SU-DHL-6 (cell line): ENCODE measurements at regions not wholly inside any gene's neighbourhood (a gene's known extent, or its start where the extent isn't known, plus 50 kb on each side); places are given as distances from the start of the nearest gene placed in this dataset.

Experiments
- H2AFZ ChIP-seq: fragments of 200-600 bp; sonication (generic); 2 replicates; pipeline ENCODE4 v1.6.1; 2014; ENCODE audit warnings: low read depth, mild to moderate bottlenecking, moderate library complexity, mixed read lengths, antibody characterized with exemption, low read length; ENCODE audit not compliant: severe bottlenecking
- H3F3A ChIP-seq: fragments of 200-600 bp; shearing (Covaris generic); 2 replicates; pipeline ENCODE4 v1.6.0; 2016; ENCODE audit warnings: antibody characterized with exemption, mild to moderate bottlenecking; ENCODE audit not compliant: insufficient read depth
- H3K27ac ChIP-seq: fragments of 200-600 bp; sonication (generic); 2 replicates; pipeline ENCODE4 v1.5.1; 2016; ENCODE audit warnings: low read depth, mild to moderate bottlenecking, low read length, moderate library complexity, mixed read lengths
- H3K27me3 ChIP-seq: fragments of 200-600 bp; sonication (generic), shearing (Covaris generic); 2 replicates; pipeline ENCODE4 v1.6.0; 2014; ENCODE audit warnings: mild to moderate bottlenecking, low read length
- H3K36me3 ChIP-seq: fragments of 200-600 bp; sonication (generic); 2 replicates; pipeline ENCODE4 v1.6.1; 2014; ENCODE audit warnings: mild to moderate bottlenecking, low read length, mixed read lengths
- H3K4me2 ChIP-seq: fragments of 300-600, 200-600 bp; shearing (Covaris generic), sonication (generic); 2 replicates; pipeline ENCODE4 v1.6.0; 2014; ENCODE audit warnings: low read length, low read depth, mild to moderate bottlenecking; ENCODE audit not compliant: poor library complexity, severe bottlenecking
- H3K4me3 ChIP-seq: fragments of 200-600 bp; sonication (generic); 2 replicates; pipeline ENCODE4 v1.5.1; 2014; ENCODE audit warnings: antibody characterized with exemption, low read length, mild to moderate bottlenecking, mixed read lengths; ENCODE audit not compliant: insufficient read depth, poor library complexity, severe bottlenecking
- H3K79me2 ChIP-seq: fragments of 200-600 bp; sonication (generic); 2 replicates; pipeline ENCODE4 v1.6.1; 2014; ENCODE audit warnings: mild to moderate bottlenecking, low read length, moderate library complexity; ENCODE audit not compliant: insufficient read depth
- H3K9ac ChIP-seq: fragments of 200-600 bp; sonication (generic); 2 replicates; pipeline ENCODE4 v1.7.0; 2014; ENCODE audit warnings: mild to moderate bottlenecking, low read length
- H3K9me2 ChIP-seq: fragments of 200-600 bp; sonication (generic); replicated peaks from 2 replicates; pipeline ENCODE4 v1.6.1; 2014; ENCODE audit warnings: low read length; ENCODE audit not compliant: insufficient read depth
- H3K9me3 ChIP-seq: fragments of 200-600 bp; sonication (generic); 2 replicates; pipeline ENCODE4 v1.6.1; 2014; ENCODE audit warnings: low read length, mixed read lengths; ENCODE audit not compliant: insufficient read depth
- H4K20me1 ChIP-seq: fragments of 200-600 bp; sonication (generic); 2 replicates; pipeline ENCODE4 v1.6.1; 2014; ENCODE audit warnings: low read depth, mild to moderate bottlenecking, antibody characterized with exemption, low read length, moderate library complexity, mixed read lengths
- EZH2phosphoT487 ChIP-seq: fragments of 200-600 bp; sonication (generic), shearing (Covaris generic); conservative IDR thresholded peaks from 2 replicates; pipeline ENCODE4 v1.6.1; 2018; ENCODE audit warnings: mild to moderate bottlenecking, antibody characterized with exemption, low read length, moderate library complexity, mixed read lengths
- TF ChIP-seq, protein P1 (sequence below): fragments of 200-600 bp; sonication (generic); IDR thresholded peaks from one replicate; pipeline ENCODE4 v1.5.1; 2017; ENCODE audit warnings: antibody characterized with exemption, mild to moderate bottlenecking, low read length, moderate library complexity; ENCODE audit not compliant: insufficient read depth, poor library complexity, severe bottlenecking

DNA sequence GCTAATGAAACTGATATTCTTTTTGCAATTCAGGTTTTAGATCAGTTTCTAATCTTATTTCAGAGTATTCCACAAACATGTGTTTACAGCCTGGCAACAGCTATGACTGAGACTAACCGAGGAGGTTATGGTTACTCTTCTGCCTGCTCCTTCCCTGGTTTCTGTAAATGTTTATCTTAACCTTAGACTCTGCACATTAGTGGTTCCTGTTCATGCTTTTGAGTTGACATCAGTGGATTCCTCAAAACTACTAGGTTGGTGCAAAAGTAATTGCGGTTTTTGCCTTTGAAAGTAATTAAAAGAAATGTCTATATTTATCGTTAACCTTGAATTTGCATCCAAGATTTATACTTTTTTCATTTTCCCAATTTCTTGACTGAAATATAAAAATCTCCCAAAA, 237.0 kb upstream of the TSHZ3 start:
- Histone ChIP-seq H3K27me3 (no peaks in the 10 kb centered on the region), H3F3A (no peaks in the 10 kb centered on the region), H3K9me3 (no peaks in the 10 kb centered on the region), H3K27ac (no peak overlapping the region), H3K4me3 (no peak overlapping the region), H3K36me3 (no peaks in the 10 kb centered on the region), H2AFZ (no peak overlapping the region), H3K79me2 (no peaks in the 10 kb centered on the region), H4K20me1 (no peaks in the 10 kb centered on the region), H3K4me2 (no peak overlapping the region), H3K9me2 (no peaks in the 10 kb centered on the region), H3K9ac (no peak overlapping the region)
- TF ChIP-seq, protein P1, sequence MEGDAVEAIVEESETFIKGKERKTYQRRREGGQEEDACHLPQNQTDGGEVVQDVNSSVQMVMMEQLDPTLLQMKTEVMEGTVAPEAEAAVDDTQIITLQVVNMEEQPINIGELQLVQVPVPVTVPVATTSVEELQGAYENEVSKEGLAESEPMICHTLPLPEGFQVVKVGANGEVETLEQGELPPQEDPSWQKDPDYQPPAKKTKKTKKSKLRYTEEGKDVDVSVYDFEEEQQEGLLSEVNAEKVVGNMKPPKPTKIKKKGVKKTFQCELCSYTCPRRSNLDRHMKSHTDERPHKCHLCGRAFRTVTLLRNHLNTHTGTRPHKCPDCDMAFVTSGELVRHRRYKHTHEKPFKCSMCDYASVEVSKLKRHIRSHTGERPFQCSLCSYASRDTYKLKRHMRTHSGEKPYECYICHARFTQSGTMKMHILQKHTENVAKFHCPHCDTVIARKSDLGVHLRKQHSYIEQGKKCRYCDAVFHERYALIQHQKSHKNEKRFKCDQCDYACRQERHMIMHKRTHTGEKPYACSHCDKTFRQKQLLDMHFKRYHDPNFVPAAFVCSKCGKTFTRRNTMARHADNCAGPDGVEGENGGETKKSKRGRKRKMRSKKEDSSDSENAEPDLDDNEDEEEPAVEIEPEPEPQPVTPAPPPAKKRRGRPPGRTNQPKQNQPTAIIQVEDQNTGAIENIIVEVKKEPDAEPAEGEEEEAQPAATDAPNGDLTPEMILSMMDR: no peak
- TF ChIP-seq EZH2phosphoT487: no peak

DNA sequence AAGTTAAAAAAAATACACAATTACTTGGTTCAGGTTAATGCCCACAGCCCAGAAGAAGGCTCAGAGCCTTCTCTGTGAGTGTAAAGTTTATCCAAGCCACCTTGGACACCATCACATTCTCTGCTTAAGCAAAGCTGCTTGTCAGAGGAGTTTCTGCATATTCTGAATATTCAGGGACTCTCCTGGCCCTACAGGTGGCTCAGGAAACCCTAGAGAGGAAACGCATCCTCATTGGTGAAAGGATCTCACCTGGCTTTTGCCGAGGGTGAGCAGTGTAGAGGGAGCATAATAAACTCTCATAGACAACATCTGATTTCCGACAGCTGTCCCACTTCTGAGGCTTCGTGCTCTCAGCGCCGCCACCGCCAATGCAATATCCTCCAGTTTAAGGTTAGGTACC, 239.9 kb upstream of the TSHZ3 start:
- Histone ChIP-seq H3K79me2 (no peaks in the 10 kb centered on the region), H3K27me3 (no peaks in the 10 kb centered on the region), H4K20me1 (no peaks in the 10 kb centered on the region), H3K9me2 (no peaks in the 10 kb centered on the region), H2AFZ (no peak overlapping the region), H3K4me2 (no peak overlapping the region), H3K27ac (no peak overlapping the region), H3K9ac (no peak overlapping the region), H3K4me3 (no peak overlapping the region), H3K36me3 (no peaks in the 10 kb centered on the region), H3K9me3 (no peaks in the 10 kb centered on the region), H3F3A (no peaks in the 10 kb centered on the region)
- TF ChIP-seq EZH2phosphoT487: no peak
- TF ChIP-seq, protein P1: no peak

DNA sequence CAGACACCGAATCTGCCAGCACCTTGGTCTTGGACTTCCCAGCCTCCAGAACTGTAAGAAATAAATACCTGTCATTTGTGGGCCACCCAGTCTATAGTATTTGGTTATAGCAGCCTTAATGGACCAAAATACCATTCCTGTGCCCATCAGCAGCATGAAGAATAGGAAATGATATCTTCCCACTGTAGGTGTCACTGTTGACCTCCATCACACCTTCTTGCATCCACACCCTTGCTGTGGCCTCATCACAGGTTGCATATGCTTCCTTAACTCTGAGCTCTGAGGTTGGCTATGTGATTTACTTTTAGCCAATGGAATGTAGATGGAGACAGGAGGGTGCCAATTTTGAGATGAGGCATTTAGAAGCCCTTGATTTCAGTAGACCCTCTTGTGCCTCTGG, 242.0 kb upstream of the TSHZ3 start:
- TF ChIP-seq, protein P1: no peak
- no peak for TF ChIP-seq EZH2phosphoT487

More for the DNA sequence above, 242.0 kb upstream of the TSHZ3 start:
- Histone ChIP-seq H3K27ac (no peak overlapping the region), H3F3A (no peaks in the 10 kb centered on the region), H3K4me3 (no peak overlapping the region), H4K20me1 (no peaks in the 10 kb centered on the region), H3K79me2 (no peaks in the 10 kb centered on the region), H3K27me3 (no peaks in the 10 kb centered on the region), H2AFZ (no peak overlapping the region), H3K9me2 (no peaks in the 10 kb centered on the region), H3K9me3 (no peaks in the 10 kb centered on the region), H3K4me2 (no peak overlapping the region), H3K36me3 (no peaks in the 10 kb centered on the region), H3K9ac (no peak overlapping the region)
